ENCODE measurements at regions not wholly inside any gene's neighbourhood (a gene's known extent, or its start where the extent isn't known, plus 50 kb on each side); places are given as distances from the start of the nearest gene placed in this dataset.

GRCh38 chr6:51450248-51450957 lies 631.7 kb downstream of the TFAP2B start:
- TF ChIP-seq POLR2A (IDR thresholded peaks at IDR 0.05) (no peak), POLR2AphosphoS5 (IDR thresholded peaks at IDR 0.05) (no peak), CTCF (IDR thresholded peaks at IDR 0.05) (no peak), EP300 (IDR thresholded peaks at IDR 0.05) (no peak)

Measured in stomach (tissue), 4 donors.